CD4-positive, alpha-beta T cell treated with Interleukin-4 for 4 hours (primary cell): ENCODE measurements at regions not wholly inside any gene's neighbourhood (a gene's known extent, or its start where the extent isn't known, plus 50 kb on each side); places are given as distances from the start of the nearest gene placed in this dataset.
"Not testable (repeated sequence)": the region's sequence is repeated elsewhere in the genome, so short reads cannot be mapped to it uniquely, and the experiment has no call there.

Source experiments
- DNase-seq: peaks from one replicate; pipeline ENCODE4 v3.0.0-alpha.2; 2020

DNA sequence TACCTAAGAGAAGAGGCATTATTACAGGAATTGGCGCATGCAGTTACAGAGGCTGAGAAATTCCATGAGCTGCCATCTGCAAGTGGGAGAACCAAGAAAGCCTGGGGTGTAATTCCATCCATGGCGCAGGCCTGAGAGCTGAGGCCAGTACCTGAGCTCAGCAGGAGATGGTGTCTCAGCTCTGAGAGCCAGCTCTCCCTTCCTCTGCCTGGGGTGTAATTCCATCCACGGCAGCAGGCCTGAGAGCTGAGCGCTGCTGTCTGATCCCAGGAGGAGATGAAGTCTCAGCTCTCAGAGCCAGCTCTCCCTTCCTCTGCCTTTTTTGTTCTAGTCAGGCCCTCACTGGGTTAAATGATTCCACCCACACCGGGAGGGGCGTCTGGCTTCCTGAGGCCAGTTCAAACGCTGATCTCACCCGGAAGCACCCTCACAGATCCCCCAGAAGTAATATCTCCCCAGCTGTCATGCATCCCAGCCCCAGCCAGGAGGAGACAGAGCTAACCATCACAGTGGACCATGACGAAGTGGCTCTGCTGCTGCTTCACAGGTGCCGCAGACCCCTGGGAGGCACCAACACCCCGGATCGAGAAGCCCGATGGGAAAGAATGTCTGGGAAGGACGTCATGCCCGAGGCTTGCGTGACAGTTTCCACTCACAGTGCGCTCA, 4454.9 kb upstream of the TPTE start:
- not testable (repeated sequence) for DNase-seq

DNA sequence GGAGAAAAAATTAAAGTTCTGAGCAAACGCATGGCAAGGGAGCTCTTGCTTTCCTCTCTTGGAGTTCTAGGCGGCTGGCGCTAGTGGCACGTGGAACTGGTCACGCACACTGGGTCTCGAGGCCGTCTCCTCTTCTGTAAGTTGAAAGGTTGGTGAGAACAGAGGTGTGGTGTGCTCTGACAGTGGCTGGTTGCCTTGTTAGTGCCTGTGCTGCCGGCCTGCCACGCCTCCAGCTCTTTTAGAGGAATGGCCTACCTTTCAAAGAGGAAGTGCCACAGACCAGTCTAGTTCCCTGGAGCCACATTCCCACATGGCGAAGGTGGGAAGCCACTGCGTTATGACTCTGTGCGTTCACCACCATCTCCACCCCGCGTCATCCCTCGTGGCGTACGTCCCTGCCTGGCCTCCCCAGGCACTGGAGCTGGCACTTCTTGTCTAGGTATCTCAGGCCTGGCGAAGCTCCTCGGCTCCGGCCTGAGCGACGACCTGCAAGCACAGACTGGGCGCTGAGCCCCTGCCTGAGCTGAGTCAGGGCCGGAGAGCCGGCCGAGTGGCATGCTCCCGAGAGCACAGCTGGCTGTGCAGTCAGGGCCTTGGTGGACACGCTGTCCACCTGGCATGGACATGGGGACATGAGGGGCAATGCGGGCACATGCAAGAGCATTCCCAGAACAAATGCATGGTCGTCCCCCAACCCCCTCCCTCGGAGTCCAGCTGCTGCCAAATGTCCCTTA, 4453.1 kb upstream of the TPTE start:
- DNase-seq = not testable (repeated sequence)

DNA sequence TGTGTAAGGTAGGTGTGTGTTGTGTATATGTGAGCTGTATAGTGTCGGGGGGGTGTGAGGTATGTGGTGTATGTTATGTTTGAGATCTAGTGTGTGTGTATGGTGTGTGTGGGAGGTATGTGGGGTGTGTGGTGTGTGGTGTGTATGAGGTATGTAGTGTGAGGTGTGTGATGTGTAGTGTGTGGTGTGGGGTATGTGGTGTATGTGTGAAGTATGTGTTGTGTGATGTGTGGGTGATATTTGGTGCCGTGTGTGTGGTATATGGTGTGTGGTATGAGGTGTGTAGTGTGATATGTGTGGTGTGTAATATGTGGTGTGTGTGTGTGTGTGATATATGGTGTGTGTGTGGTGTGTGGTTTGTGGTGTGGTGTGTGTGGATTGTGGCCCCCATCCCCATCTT, 4451.2 kb upstream of the TPTE start:
- not testable (repeated sequence) for DNase-seq

DNA sequence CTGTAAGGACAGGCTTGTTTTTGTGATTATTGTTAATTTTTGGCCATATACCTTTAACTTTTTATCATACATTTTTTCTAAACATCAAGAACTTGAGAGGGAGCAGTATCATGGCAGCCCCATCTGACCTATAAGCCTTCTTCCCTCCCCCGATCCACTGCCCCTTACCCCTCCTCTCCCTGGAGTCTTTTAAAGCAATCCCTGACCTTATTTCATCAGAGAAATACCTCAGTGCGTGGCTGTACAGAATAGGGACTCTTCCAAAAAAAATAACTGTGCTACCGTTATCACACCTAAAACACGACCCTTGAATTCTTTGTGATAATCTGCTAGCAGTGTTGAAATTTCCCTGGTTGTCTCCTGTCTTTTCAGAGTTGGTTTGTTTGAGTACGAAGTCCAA, 4448.7 kb upstream of the TPTE start:
- not testable (repeated sequence) for DNase-seq

DNA sequence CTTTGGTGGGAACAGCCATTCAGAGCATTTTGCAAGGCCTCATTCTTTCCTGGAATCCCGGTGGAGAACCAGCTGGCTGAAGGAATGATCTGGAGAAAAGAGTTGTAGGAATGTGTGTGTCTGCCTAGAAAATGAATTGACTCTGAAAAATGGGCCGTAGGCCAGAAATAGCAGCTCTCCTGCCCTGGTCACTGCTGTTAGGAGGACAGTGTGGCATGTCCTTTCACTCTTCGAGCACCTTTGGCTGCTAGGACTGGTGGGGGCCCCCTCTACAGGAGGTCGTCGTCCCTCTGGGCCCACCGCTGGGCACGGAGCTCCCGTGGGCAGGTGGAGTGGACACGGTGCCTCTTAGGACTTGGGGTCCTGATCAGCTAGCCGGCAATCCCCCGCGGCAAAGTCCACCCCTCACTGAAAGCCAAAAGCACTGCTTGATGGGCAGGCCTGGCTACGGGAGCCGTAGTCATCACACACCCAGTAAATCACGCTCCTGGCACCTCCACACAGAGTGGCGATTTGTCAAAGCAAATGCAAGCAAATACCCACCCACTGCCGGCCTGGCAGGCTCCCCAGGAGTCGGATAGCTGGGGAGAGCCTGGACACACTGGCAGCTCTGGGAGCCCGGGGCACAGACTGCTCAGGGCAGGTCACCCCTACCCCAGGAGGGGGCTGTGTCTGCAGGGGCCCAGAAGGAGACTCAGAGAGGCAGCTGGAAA, 4447.2 kb upstream of the TPTE start:
- DNase-seq = not testable (repeated sequence)

DNA sequence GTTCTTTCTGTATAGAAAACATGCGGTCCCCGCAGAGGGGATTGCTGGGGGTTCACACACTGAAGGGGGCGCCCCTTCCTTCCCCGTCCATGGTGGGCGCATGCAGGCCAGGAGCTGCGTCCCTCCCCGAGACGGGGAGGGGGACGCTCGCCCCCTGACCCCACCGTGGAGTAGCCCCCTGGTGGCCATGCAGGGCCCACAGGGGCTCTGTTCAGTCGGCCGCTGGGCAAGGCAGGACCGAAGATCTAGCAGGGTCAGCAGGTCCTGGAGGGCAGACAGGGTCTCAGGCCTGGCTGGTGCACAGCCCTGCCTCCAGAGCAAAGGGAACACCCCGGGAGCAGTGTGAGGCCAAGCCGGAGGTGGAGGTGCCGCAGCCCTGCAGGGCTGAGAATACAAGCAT, 4446.4 kb upstream of the TPTE start:
- DNase-seq = not testable (repeated sequence)

DNA sequence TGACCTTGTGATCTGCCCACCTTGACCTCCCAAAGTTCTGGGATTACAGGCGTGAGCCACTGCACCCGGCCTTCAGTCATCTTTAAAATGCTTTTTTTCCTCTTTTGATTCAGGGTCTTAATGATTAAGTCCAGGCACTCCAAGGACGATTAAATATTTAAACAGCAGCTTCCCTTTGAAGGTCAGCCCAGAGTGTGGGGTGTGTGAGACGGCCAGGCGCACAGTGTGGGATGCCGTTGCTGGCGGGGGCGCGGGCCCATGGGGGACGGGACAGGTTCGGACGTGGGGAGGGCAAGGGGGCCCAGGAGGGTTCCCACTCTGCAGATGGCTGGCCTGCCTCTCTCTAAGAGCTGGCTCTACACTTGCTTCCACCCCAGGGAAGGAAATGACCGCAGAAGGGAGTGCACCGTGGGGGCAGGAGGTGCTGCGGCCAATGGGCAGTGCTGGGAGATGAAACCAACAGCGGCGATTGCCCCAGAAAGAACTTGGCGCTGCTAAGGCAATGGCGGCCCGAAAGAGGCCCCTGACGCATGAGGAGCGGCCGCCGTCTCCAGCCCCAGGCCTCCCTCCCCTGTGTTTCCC, 4445.7 kb upstream of the TPTE start:
- DNase-seq = not testable (repeated sequence)

DNA sequence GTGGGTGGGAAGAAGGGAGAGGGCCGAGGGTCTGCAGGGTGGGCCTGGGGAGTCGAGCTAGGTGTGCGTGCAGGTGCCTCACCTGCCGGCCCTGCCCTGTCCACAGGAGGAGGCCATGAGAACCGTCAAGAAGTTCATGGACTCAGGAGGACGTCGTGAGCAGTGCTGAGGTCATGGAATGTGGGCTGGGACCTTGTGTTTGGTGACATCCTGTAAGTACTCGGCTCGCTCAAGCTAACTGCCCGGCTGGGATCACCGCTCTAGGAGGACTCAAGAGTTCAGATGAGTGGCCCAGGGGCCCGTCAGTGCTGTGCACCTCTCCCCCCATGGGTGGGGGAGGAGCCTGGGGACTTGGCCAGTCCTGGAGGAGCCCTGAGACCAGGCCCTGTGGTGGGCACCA, 4444.0 kb upstream of the TPTE start:
- DNase-seq = not testable (repeated sequence)

DNA sequence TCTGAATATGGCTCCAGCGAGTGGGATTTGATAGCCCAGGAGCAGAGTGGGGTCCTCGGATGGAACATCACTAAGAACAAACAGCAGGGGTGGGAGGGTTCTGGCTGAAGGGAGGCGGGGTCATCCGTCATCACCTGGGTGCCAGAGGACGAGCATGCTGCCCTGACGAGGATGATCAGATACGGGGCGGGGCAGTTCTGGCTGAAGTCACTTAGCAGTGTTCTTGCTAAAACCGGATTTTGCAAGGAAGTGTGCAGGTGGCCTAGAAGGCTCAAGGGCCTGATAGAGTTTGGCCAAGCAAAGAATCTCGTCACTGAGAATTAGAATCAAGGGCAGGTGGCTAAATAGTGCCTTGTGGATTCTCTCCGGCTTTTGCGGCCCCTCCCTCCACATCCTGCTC, 4442.5 kb upstream of the TPTE start:
- not testable (repeated sequence) for DNase-seq

DNA sequence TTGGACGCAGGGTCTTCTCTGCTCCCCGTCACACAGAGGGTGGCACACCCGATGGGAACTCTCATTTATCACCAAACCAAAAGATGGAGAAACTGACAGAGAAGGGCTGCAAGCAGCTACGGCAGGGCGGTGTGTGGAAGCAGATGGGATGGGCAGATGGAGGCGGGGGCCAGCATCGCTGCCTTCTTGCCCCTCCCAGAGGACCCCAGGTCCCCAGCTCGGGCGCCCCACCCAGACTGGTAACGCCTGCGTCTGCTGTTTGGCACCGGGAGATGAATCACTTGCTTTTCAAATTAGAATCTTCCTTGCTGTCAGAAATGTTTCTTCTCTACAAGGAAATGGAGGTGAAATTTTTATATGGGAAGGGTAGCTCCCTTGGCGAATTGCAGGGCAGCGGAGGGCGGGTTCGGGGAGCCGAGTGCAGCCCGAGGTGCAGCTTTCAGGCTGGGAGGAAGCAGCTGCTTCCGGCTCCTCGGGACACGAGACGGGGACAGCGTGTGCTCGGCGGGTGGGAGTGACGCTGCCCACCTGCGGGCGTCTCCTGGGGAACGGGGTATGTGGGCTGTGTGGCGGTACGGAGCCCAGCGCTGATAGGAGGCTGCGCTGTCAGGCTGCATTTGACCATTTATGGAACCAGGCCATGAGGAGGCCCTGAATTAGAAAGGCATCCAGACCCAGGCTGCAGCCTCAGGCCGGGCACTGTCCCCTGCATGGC, 4440.3 kb upstream of the TPTE start:
- DNase-seq = not testable (repeated sequence)

DNA sequence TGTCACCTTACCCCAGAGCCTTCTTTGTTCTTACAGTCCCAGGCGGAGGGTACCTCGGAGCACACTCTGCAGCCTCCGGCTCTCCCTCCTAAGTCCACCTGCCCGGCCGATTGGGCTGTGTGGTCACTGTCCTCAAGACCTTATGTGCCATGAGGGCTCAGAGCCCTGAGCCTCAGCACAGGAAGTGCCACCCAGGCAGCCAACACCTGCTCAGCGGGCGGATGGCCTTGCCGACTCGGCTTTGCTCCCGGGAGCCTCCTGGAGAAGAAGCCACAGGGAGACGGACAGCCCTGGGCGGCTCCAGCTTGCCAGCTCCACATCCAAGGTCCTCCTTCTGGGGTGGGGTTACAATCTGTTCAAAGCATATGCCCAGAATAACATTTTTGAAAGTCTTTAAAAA, 4439.2 kb upstream of the TPTE start:
- DNase-seq = not testable (repeated sequence)

DNA sequence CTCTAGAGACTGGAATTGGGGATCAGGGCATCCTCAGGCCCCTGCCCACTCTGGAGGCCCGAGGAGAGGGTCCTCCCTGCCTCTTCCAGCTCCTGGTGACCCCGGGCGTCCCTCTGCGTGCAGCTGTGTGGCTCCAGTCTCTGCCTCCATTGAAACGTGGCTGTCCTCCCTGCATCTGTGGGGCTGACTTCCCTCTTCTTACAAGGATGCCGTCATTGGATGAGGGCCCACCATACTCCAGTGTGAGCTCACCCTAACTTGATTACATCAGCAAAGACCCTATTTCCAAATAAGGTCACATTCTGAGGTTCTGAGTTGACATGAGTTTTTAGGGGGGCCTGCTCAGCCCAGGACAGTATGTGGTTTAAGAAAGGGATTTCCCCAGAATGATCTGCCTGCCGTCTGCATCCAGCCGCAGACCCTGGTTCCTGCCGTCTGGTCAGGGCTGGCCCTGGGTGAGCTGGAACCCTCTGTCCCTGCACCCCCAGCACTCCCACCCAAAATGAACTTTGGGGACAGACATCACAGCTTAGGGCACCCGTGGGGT, 4437.7 kb upstream of the TPTE start:
- not testable (repeated sequence) for DNase-seq

DNA sequence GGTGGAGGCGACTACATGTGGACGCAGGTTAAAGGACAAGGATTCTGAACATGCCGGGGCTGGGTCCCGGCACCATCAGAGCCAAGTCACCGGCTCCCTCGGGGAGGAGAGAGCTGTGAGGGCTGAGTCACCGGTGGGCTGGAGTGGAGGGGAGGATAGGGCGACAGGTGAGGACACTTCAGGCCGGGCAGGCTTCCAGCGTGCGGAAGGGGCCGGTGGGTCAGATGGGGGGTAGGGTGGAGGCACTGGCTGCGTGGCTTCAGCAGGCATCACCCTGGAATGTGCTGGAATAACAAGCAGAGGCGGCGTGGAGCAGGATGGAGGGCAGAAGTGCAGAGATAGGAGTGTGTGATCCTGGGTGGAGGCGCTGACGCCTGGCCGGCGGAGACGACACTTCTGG, 4435.3 kb upstream of the TPTE start:
- not testable (repeated sequence) for DNase-seq

DNA sequence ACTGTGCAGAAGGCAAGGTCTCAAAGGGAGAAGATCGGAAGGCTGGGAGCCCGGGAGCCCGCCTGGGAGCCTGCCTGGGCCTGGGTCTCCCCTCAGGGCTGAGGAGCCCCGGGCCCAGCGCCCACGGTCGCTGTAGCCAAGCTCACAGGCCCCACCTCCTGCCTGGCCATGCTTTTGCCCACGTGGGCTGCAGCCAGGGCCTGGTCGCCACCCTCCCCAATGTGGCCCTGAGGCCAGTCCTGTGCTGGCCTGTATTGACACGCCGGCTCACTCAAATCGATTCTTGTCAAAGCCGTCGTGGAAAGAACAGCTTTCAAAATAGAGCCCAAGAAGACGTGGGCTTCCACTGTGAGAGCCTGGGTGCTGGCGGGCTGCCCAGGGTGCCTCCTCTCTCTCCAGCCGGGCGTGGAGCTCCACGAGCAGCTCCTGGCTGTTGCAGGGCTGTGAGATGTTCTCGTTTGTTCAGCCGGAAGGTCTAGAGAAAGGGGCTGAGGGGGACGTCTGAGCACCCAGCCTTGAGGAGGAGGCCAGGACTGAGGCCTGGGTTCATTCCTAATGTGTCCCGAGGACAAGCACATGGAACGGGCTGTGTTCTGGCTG, 4433.7 kb upstream of the TPTE start:
- not testable (repeated sequence) for DNase-seq

DNA sequence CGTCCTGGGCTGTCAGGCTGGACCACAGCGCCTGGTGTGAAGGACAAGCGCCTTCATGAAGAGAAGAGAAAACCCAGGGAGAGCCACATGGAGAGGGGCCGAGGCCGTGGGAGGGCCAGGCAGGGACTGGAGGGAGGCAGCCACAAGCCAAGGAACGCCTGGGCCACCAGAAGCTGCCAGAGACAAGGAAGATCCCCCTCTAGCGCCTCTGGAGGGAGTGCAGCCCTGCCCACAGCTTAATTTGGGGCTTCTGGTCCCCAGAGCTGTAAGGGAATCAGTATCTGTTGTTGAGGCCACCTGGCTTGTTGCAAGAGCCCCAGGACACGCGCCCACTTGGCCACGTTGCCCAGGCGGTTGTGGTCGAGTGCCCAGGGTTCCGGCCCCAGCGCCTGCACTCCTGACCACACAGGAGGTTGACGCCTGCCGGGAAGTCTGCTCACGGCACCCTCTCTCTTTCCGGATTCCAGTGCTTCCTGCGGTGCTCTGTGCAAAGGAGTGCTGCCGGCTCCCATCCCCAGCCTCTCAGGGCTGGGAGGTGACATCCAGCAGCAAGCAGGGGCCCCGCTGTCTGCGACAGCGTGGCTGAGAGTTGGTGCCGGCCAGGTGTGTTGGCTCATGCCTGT, 4431.0 kb upstream of the TPTE start:
- not testable (repeated sequence) for DNase-seq

DNA sequence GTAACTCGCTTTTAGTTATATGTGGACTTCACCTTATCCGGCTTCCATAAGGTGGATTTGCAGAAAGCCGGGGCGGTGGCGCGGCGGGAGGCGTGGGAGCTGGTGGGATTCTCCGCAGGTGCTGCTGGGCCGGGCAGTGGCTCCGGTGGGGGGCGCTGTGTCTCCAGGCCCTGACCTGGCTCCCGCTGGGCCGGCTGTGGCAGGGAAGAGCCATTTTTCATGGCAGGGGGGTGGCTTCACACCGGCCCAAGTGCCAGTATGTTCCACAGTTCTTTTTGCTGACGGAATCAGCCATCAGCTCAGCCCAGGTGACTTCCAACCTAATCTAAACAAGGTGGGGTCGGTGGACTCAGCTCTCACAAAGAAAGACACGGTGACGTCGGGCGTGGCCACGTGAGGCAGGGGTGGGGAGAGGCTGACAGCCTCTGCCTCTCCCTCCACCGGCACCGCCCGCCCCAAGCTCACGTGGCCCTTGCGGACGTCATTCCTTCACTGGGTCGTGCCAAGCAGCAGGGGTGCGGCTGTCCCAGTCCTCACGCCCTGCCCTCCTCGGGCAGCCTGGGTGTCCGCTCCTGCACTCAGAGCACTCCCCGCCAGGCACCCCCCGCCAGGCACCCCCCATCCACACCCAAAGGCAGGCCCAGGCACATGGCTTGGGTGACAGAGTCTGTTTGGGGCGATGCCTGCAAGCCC, 4429.9 kb upstream of the TPTE start:
- not testable (repeated sequence) for DNase-seq

DNA sequence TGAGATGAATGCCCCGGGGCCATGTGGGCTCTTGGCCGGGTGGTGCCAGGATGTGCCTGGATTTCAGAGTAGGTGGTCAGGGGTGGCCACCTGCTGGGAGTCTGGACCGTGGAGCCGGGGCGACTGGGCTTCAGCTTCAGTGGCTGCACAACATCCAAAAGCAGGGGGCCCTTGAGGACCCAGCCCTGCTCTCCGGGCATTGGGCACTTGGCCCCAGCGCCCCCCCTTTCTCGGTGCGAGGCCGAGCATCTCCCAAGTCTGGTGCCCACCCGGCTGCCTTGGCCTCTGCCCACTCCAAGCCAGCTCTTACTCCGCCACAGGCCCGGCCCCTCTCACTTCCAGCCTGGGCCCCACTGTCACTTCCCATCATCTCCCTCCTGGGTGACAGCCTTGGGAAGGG, 4429.0 kb upstream of the TPTE start:
- not testable (repeated sequence) for DNase-seq

DNA sequence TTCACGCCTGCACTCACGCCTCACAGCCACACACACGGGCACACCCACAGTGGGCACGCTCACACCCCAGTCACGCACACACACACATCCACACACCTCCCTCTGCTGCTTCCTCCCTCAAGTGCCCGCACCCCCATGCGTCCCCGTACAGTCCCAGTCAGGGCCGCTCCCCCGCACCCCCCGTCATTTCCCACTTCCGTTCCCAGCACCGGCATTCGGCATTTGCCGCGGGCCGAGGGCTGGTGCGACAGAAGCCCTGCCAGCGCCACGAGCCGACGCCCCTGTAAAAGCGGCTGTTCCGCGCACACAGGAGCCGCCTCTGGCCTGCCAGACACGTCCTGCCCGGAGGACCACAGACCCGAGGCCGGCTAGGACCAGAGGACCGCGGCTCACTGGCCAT, 4428.0 kb upstream of the TPTE start:
- DNase-seq = peak; percentile 0

DNA sequence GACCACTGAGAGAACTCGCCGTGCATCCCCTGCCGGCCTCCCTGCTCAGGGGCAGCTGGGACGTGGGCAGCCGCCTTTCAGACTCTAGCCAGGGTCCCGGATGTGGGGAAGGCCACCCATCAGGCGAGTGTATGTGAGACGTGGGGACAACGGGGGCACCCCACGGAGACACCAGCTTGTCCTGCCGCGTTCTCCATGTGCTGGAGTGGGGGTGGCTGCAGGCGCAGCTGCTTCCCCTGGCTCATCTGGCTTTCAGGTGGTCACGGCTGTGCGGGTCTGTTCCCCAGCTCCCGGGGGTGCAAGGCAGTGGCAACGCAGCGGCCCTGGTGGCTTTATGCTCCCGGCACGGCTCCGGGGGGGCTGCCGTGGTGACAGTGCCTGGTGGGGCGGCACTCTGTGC, 4427.5 kb upstream of the TPTE start:
- DNase-seq = not testable (repeated sequence)

DNA sequence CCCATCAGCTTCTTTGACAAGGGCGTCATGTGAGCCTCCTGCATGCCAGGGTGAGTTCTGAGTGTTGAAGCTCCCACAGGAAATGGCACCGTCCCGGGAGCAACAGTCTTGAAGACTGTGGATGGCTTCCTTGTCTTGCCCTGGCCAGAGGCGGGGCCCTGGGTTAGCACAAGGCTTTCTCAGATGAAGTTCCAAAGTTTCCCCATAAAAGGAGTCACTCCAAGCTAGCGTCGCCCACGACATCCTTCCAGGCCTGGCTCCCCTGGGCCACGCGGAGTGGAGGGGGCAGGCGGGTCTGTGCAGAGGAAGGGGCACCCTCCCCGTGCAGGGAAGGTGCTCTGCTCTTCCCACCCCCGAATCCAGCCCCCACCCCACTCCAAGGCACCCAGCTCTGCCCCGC, 4426.1 kb upstream of the TPTE start:
- not testable (repeated sequence) for DNase-seq
